ENCODE measurements at regions not wholly inside any gene's neighbourhood (a gene's known extent, or its start where the extent isn't known, plus 50 kb on each side); places are given as distances from the start of the nearest gene placed in this dataset.
"Not testable (repeated sequence)": the region's sequence is repeated elsewhere in the genome, so short reads cannot be mapped to it uniquely, and the experiment has no call there.

- H3K4me2 ChIP-seq (ENCODE audit: insufficient read depth in 1 of 2, low read depth in 2 of 2, low read length in 2 of 2); H3K23ac ChIP-seq (ENCODE audit: insufficient read length); H3K18ac ChIP-seq (ENCODE audit: extremely low read depth, low read length); H3K4me3 ChIP-seq (ENCODE audit: extremely low read depth in 1 of 4, insufficient read depth in 2 of 4, low read depth in 3 of 4, low read length in 4 of 4); H2BK5ac ChIP-seq (ENCODE audit: low read depth, low read length); FAIRE-seq; H3K9me3 ChIP-seq (ENCODE audit: insufficient read depth in 2 of 2, low read depth in 1 of 2, low read length in 1 of 2); H3K9ac ChIP-seq (replicated peaks in 1 of 4; ENCODE audit: extremely low read depth in 1 of 4, low read depth in 3 of 4, low read length in 3 of 4); CTCF ChIA-PET (ENCODE audit: partially characterized antibody); POLR2A ChIA-PET (ENCODE audit: partially characterized antibody); H3K27me3 ChIP-seq (replicated peaks in 1 of 4; ENCODE audit: control insufficient read depth in 3 of 4, extremely low read depth in 1 of 4, insufficient read depth in 3 of 4, low read length in 3 of 4); H4K91ac ChIP-seq (replicated peaks; ENCODE audit: insufficient read length, low read length); H3K36me3 ChIP-seq (ENCODE audit: control insufficient read depth in 2 of 4, insufficient read depth in 4 of 4, low read length in 3 of 4); H4K5ac ChIP-seq (ENCODE audit: insufficient read length, low read depth, low read length); H3K27ac ChIP-seq (ENCODE audit: low read depth, low read length); H3K14ac ChIP-seq (ENCODE audit: insufficient read length); H3K23me2 ChIP-seq (ENCODE audit: low read depth, low read length); H2BK20ac ChIP-seq (ENCODE audit: low read length); H3K56ac ChIP-seq (replicated peaks; ENCODE audit: insufficient read length, low read depth, low read length); H2BK15ac ChIP-seq (ENCODE audit: low read length); DNase-seq (ENCODE audit: low read depth in 1 of 2, low spot score in 2 of 2); H2AFZ ChIP-seq (ENCODE audit: low read length); H4K20me1 ChIP-seq (replicated peaks in 1 of 2; ENCODE audit: control insufficient read depth in 1 of 2, insufficient read depth in 2 of 2, low read length in 2 of 2); H2AK5ac ChIP-seq (ENCODE audit: low read depth, low read length); H3K4me1 ChIP-seq (replicated peaks in 1 of 4; ENCODE audit: control insufficient read depth in 3 of 4, insufficient read depth in 4 of 4, low read length in 3 of 4); H2BK120ac ChIP-seq (replicated peaks; ENCODE audit: low read depth, low read length); H3K79me1 ChIP-seq (ENCODE audit: low read depth, low read length); H2BK12ac ChIP-seq (ENCODE audit: low read depth, low read length); H3K79me2 ChIP-seq (ENCODE audit: control insufficient read depth in 1 of 2, insufficient read depth in 2 of 2, low read length in 2 of 2); H3K4ac ChIP-seq (replicated peaks; ENCODE audit: insufficient read length, low read depth, low read length); H4K8ac ChIP-seq (ENCODE audit: extremely low read depth, insufficient read depth, low read length): not testable (repeated sequence)
- no CpG with 5 or more reads among the region's 3 CpGs for WGBS, 2 experiments (ENCODE audit: extremely low coverage in 1 of 2, insufficient coverage in 1 of 2, insufficient read length in 1 of 2, insufficient replicate concordance in 2 of 2, low coverage in 1 of 2, low lambda C conversion rate in 2 of 2, missing lambda C conversion rate in 1 of 2)
Observed at GRCh38 chr12:9293391-9293790, 85.2 kb upstream of the PZP start.

GRCh38 chr12:9289984-9290383 is 81.8 kb upstream of the PZP start:
- H4K8ac ChIP-seq (ENCODE audit: extremely low read depth, insufficient read depth, low read length); H2BK15ac ChIP-seq (ENCODE audit: low read length); H3K56ac ChIP-seq (replicated peaks; ENCODE audit: insufficient read length, low read depth, low read length); H4K20me1 ChIP-seq (replicated peaks in 1 of 2; ENCODE audit: control insufficient read depth in 1 of 2, insufficient read depth in 2 of 2, low read length in 2 of 2); H3K4me2 ChIP-seq (ENCODE audit: insufficient read depth in 1 of 2, low read depth in 2 of 2, low read length in 2 of 2); H2BK20ac ChIP-seq (ENCODE audit: low read length); H3K79me2 ChIP-seq (ENCODE audit: control insufficient read depth in 1 of 2, insufficient read depth in 2 of 2, low read length in 2 of 2); H2BK12ac ChIP-seq (ENCODE audit: low read depth, low read length); H2BK120ac ChIP-seq (replicated peaks; ENCODE audit: low read depth, low read length); FAIRE-seq; H3K36me3 ChIP-seq (ENCODE audit: control insufficient read depth in 2 of 4, insufficient read depth in 4 of 4, low read length in 3 of 4); H3K4me1 ChIP-seq (replicated peaks in 1 of 4; ENCODE audit: control insufficient read depth in 3 of 4, insufficient read depth in 4 of 4, low read length in 3 of 4); H3K4me3 ChIP-seq (ENCODE audit: extremely low read depth in 1 of 4, insufficient read depth in 2 of 4, low read depth in 3 of 4, low read length in 4 of 4); H3K9me3 ChIP-seq (ENCODE audit: insufficient read depth in 2 of 2, low read depth in 1 of 2, low read length in 1 of 2); H4K91ac ChIP-seq (replicated peaks; ENCODE audit: insufficient read length, low read length); H3K23me2 ChIP-seq (ENCODE audit: low read depth, low read length); H3K4ac ChIP-seq (replicated peaks; ENCODE audit: insufficient read length, low read depth, low read length); H2BK5ac ChIP-seq (ENCODE audit: low read depth, low read length); H2AK5ac ChIP-seq (ENCODE audit: low read depth, low read length); H3K79me1 ChIP-seq (ENCODE audit: low read depth, low read length); H2AFZ ChIP-seq (ENCODE audit: low read length); H3K27ac ChIP-seq (ENCODE audit: low read depth, low read length); H3K14ac ChIP-seq (ENCODE audit: insufficient read length); CTCF ChIA-PET (ENCODE audit: partially characterized antibody); H3K27me3 ChIP-seq (replicated peaks in 1 of 4; ENCODE audit: control insufficient read depth in 3 of 4, extremely low read depth in 1 of 4, insufficient read depth in 3 of 4, low read length in 3 of 4); H3K9ac ChIP-seq (replicated peaks in 1 of 4; ENCODE audit: extremely low read depth in 1 of 4, low read depth in 3 of 4, low read length in 3 of 4); H3K18ac ChIP-seq (ENCODE audit: extremely low read depth, low read length); H3K23ac ChIP-seq (ENCODE audit: insufficient read length); H4K5ac ChIP-seq (ENCODE audit: insufficient read length, low read depth, low read length); DNase-seq (ENCODE audit: low read depth in 1 of 2, low spot score in 2 of 2); POLR2A ChIA-PET (ENCODE audit: partially characterized antibody): not testable (repeated sequence)
- WGBS, 2 experiments (ENCODE audit: extremely low coverage in 1 of 2, insufficient coverage in 1 of 2, insufficient read length in 1 of 2, insufficient replicate concordance in 2 of 2, low coverage in 1 of 2, low lambda C conversion rate in 2 of 2, missing lambda C conversion rate in 1 of 2), result 75% methylated on average over 1 of the region's 5 CpGs; no CpG with 5 or more reads in 1 of the 2 experiments
